ENCODE measurements at regions not wholly inside any gene's neighbourhood (a gene's known extent, or its start where the extent isn't known, plus 50 kb on each side); places are given as distances from the start of the nearest gene placed in this dataset.
"Not testable (repeated sequence)": the region's sequence is repeated elsewhere in the genome, so short reads cannot be mapped to it uniquely, and the experiment has no call there.

DNA sequence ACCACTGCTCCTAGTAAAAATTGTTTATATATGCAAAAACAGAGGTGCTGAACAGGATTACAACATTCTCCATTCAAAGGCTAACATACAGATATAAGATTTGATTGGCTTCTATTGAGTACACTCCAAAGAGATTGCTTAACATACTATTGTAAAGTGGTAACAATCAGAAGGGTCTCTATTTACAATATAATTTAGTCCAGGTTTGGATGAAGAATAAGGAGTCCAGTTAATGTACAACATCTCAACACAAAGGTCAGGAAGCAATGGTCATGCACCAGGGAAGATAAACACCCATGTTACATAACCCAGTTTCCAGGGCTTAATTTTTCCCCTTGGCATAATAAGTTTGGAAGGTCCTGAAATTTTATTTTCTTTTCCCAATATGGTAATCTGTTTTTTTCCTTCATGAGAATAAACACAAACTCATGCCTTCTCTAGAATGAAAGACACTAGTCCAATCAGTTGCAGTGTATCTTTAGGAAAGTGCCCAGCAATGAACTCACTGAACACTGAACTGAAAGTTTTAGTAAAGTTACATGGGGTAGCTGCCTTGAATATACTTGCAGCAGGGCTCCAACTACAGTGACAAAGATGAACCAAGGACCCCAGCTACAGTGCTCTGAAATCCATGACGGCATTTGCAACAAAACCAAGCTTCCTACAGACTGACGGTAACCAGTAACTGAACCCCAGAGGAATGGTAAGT, 255.3 kb upstream of the GJE1 start:
- no peak for DNase-seq (ENCODE audit: low read depth, low spot score)

- DNase-seq (ENCODE audit: low read depth, low spot score) = no peak
These were observed 257.7 kb upstream of the GJE1 start for GRCh38 chr6:141874930-141875602.

DNA sequence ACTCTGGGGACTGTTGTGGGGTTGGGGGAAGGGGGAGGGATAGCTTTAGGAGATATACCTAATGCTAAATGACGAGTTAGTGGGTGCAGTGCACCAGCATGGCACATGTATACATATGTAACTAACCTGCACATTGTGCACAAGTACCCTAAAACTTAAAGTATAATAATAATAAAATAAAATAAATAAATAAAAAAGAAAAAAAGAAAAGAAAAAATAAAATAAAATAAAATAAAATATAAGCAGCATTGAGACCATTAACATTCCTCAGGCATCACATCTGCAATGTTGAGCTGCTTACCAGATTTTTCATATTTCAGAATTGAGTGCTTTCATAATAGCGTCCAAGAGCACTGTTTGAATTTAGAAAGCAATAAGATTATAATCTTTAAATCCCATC, 263.2 kb upstream of the GJE1 start:
- DNase-seq (ENCODE audit: low read depth, low spot score) = not testable (repeated sequence)

DNA sequence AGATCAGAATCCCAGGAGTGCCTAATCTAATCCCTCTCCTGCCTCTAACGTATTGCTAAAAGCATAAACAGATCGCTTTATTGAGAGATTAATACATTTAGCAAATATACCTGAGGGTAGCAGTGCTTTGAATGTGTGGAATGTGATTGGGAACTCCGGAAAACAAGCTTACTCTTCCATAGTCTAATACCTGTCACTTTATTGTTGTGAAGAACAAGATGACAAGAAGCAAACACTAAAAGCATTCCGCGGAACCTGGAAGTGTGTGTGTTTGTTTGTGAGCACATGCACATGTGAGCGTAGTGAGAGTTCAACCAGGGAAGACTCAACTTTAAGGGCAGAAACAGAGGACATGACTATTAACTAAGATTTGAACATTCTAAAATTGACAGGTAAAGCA, 265.0 kb upstream of the GJE1 start:
- DNase-seq (ENCODE audit: low read depth, low spot score) = no peak

DNA sequence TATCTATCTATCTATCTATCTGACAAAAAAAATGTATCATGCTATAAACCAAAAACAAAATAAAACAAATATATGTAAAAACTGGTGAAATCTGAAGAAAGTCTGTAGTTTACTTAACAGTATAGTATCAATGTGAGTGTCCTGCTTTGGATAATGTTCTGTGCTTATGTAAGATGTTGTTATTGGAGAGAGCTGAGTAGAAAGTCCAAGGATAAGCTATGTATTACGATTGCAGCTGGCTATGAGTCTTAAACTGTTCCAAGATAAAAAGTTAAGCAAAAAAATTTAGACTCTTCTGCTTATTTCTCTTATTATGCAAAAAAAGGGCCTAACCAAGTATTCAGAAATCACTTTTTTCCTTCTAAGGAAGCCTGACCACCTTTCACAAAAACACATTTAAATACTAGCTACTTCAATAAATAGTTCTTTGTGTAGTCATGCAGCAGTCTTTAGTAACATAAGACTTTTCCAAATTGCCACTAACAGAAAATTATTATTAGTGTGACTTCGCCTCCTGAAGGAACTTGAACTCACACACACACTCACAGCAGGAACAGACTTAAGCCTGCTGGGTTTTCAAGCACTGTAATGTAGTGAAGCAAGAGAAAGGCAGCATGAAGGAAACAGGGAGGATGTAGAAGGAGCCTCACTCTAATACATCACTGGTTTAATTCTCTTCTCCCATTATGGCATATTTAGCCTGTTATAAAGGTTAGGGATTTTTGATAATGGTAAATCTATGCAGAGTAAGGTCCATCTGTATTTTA, 265.8 kb upstream of the GJE1 start:
- DNase-seq (ENCODE audit: low read depth, low spot score) = no peak

DNA sequence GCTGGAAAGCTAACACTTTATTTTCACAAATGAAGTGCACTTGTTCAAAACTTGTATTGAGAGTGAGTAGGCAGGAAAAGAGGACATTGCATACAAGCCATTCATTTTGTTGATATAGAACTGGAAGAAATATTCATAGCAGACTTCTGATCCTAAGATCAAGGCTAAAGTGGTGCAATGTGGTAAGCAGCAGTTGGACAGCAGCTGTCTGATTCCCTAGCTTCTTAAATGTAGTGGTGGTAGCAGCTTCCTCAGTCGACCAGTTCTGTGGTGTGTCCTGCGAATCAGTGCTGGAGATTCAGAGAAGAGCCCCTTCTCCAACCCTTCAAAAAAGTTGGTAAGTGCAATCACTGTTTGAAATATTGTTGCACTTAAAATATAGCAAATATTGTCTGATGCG, 281.7 kb upstream of the GJE1 start:
- no peak for DNase-seq (ENCODE audit: low read depth, low spot score)

DNA sequence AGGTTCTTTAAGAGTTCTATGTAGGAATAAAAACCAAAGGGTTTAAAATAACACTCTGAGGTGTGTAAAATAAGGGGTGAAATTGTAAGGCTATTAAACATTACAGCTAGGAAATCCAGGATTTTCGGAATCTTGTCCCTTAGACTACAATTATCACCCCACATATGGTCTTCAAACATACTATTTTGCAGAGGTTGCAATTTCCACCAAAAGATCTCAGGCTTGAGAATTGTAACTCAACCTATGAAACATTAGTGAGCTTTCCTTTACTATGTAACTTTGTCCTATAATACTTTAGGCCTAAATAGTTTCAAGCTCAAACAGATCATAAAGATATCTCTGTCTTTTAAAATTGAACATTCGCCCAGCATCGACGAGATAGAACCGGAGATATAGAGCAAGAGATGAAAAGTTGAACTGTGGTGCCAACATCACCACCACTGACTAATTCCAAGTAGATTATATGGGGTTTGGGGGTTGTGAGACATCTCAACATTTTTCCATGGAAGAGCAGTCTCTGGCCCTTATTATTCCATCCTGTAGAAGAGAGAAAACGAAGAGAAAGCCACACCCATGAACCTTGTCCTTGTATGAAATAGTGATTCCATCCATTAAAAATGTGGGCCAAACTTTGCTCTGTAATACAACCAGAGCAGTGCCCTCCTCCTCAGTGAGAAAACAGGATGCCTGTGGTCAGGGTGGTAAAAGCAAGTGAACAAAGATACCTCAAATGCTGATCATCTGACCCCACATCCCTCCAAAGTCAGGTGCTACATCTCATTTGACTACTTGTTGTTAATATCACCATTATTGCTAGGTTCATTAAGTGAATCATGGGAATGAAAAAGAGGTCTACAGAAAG, 284.5 kb upstream of the GJE1 start:
- DNase-seq (ENCODE audit: low read depth, low spot score) = no peak

DNA sequence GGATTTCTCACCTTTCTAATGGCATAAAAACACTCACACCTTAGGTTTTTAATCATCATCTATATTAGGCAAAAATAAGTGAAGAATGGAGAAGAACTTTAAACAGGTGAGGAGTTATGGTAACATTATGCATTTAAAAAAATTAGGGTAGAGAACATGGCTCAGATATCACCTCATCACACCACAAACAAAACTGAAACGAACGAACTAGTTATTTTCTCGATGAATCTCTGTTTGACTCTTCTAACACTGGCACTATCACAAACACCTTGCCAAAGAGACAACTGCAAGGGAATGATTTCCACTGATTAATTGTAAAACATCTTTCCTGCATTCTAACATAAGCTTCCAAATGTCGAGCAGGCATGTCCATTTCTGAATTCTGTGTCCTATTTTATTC, 286.1 kb upstream of the GJE1 start:
- DNase-seq (ENCODE audit: low read depth, low spot score) = no peak

DNA sequence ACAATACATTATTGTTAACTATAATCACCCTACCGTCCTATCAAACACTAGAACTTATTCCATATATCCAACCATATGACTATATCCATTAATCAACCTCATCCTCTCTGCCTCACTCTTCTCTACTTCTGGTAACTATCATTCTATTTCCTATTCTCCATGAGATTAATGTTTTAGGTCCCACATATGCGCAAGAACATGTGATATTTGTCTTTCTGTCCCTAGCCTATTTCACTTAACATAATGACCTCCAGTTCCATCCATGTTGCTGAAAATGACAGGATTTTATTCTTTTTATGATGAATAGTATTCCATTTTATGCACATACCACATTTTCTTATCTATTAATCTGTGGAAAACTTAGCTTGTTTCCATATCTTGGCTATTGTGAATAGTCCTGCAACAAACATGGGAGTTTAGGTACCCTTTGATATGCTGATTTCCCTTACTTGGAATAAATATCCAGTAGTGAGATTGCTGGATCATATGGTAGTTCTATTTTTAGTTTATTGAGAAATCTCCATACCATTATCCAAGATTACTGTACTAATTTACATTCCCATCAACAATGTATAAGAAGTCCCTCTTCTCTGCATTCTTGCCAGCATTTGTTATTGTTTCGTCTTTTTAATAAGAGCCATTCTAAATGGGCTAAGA, 289.4 kb upstream of the GJE1 start:
- no peak for DNase-seq (ENCODE audit: low read depth, low spot score)

DNA sequence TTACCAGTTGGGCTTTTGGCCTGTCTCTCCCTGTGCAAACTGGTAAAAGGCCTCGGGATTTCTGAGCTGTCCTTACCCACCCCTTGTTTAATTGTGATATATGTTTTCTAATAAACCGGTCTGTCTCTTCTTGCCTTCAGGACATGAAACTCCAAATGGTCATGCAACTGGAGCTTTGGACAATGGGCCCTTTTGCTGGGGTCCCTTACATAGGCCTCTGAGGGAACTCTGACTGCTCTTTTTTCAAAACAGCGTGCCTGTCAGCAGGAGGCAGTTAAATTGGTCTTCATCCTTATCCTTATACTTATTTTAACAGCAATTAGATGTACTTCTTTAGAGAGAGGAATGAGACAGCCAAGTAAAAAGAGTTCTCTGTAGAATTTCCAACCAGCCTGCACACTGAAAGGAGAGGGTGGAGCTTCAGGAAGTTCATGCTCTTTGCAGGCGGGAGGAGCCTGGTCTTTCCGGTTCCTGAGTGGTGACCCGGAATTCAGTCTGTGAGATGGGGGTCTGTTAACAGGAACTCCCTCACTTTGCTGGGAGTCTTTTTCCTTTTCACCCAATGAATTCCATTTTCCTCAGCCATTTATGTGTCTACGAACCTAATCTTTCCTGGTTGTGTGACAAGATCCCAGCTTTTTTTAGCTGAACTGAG, 299.6 kb upstream of the GJE1 start:
- no peak for DNase-seq (ENCODE audit: low read depth, low spot score)

DNA sequence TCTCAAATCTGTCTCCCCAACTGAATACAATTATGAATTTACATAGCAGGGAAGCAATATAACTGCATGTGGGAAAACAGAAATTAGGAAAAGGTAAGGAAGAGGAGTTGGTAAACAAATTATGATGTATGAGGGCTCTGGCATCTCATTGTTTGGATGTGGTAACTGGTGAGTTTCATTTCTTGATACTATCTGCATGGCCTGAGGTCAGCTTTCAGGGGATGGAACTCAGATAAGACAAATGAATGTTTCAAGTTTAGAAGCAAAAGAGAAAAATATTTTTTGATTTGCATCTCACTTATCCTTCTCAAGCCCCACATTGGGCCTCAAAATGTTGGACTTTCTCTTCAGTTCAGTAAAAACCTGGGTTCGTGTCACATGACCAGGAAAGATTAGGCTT, 302.2 kb upstream of the GJE1 start:
- DNase-seq (ENCODE audit: low read depth, low spot score) = no peak

DNA sequence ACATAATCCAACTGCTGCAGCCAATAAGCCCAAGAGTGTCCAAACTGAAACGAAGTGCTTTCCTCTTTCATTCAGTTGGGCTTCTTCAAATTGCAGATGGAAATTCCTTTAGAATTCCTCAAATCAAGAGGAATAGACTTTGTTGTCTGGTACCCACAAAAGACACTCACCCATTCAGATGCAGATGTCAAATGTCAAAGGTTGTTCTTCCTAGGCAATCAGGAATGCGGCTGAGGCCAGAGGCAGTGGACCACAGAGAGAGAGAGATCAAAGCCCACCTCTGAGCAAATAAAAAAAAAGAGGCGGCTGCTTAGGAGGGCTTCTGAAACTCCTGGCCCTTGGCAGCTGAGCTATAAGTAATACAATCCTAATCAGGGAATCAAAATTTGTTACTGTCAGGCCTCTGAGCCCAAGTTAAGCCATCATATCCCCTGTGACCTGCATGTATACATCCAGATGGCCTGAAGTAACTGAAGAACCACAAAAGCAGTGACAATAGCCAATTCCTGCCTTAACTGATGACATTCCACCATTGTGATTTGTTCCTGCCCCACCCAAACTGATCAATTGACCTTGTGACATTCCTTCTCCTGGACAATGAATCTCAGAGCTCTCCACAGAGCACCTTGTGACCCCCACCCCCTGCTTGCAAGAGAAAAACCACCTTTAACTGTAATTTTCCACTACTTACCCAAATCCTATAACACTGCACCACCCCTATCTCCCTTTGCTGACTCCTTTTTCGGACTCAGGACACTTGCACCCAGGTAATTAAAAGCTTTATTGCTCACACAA, 303.0 kb upstream of the GJE1 start:
- no peak for DNase-seq (ENCODE audit: low read depth, low spot score)

- DNase-seq (ENCODE audit: low read depth, low spot score) = no peak
These were observed 308.4 kb upstream of the GJE1 start for GRCh38 chr6:141824350-141824749.

DNA sequence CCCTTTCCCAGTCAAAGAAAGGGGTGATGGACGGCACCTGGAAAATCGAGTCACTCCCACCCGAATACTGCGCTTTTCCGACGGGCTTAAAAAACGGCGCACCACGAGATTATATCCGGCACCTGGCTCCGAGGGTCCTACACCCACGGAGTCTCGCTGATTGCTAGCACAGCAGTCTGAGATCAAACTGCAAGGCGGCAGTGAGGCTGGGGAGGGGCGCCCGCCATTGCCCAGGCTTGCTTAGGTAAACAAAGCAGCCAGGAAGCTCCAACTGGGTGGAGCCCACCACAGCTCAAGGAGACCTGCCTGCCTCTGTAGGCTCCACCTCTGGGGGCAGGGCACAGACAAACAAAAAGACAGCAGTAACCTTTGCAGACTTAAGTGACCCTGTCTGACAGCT, 317.7 kb upstream of the GJE1 start:
- not testable (repeated sequence) for DNase-seq (ENCODE audit: low read depth, low spot score)

GRCh38 chr6:141809901-141810300, 322.8 kb upstream of the GJE1 start:
- DNase-seq (ENCODE audit: low read depth, low spot score) = no peak

DNA sequence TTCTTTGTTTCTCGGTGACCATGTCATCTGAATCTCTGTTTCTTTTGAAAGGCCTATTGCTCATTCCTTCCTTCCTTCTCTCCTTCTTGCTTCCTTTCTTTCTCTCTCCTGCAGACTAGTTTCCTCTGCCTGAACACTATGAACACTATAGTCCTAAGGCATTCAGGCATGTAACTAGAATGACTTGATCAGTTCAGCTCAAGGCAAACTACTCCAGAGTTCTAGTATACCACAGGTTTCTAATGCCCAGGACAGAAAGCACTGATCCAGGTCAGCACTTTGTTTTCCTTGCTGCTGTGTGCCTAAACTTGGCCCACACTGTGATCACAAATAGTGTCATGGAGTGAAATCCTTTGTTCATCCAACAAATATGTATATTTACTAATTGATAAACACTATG, 324.1 kb upstream of the GJE1 start:
- no peak for DNase-seq (ENCODE audit: low read depth, low spot score)

- not testable (repeated sequence) for DNase-seq (ENCODE audit: low read depth, low spot score)
These were observed 331.8 kb upstream of the GJE1 start for GRCh38 chr6:141800973-141801372.

DNA sequence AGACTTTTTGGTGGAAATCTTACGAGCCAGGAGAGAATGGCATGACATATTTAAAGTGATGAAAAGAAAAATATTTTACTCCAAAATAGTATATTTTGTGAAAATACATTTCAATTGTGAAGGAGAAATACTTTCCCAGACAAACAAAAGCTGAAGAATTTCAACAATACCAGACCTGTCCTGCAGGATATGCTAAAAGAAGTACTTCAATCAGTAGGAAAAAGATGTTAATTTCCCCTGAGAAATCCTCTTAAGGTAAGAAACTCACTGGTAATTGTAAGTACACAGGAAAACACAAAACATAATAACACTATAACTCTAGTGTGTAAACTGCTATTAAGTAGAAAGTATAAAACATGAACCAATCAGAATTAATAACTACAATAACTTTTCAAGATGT, 341.8 kb upstream of the GJE1 start:
- no peak for DNase-seq (ENCODE audit: low read depth, low spot score)

GRCh38 chr6:141788096-141788495, 344.6 kb upstream of the GJE1 start:
- DNase-seq (ENCODE audit: low read depth, low spot score) = no peak

- no peak for DNase-seq (ENCODE audit: low read depth, low spot score)
These were observed 349.1 kb upstream of the GJE1 start for GRCh38 chr6:141783585-141783984.
